ENCODE measurements at regions not wholly inside any gene's neighbourhood (a gene's known extent, or its start where the extent isn't known, plus 50 kb on each side); places are given as distances from the start of the nearest gene placed in this dataset.
"Not testable (repeated sequence)": the region's sequence is repeated elsewhere in the genome, so short reads cannot be mapped to it uniquely, and the experiment has no call there.

- Histone ChIP-seq H3K9me3 (ENCODE audit: insufficient read depth, low read depth, low read length) (no peaks in the 10 kb centered on the region), H3K27me3 (ENCODE audit: insufficient read depth, low read length) (no peaks in the 10 kb centered on the region), H3K4me1 (ENCODE audit: insufficient read depth, low read length) (no peaks in the 10 kb centered on the region), H3K9ac (ENCODE audit: low read length) (no peak overlapping the region), H2AFZ (ENCODE audit: low read depth, low read length) (no peak overlapping the region), H3K36me3 (ENCODE audit: insufficient read depth, low read length) (no peaks in the 10 kb centered on the region), H3K4me2 (ENCODE audit: low read length) (no peak overlapping the region), H3K4me3 (ENCODE audit: insufficient read depth, low read depth, low read length) (no peak overlapping the region), H4K20me1 (ENCODE audit: insufficient read depth, low read length) (no peaks in the 10 kb centered on the region), H3K79me2 (ENCODE audit: insufficient read depth, low read length) (no peaks in the 10 kb centered on the region), H3K27ac (ENCODE audit: low read depth, low read length) (no peak overlapping the region)
- Mint-ChIP-seq H3K27me3 (ENCODE audit: low read depth, unreplicated experiment) (peaks cover 1% of the 10 kb centered on the region), H3K27ac (ENCODE audit: unreplicated experiment) (no peak overlapping the region), H3K36me3 (ENCODE audit: low read depth, unreplicated experiment) (no peaks in the 10 kb centered on the region), H3K4me3 (ENCODE audit: unreplicated experiment) (no peak overlapping the region), H3K4me1 (ENCODE audit: low read depth, unreplicated experiment) (peaks cover 5% of the 10 kb centered on the region), H3K9me3 (ENCODE audit: unreplicated experiment) (no peaks in the 10 kb centered on the region)
- TF ChIP-seq EZH2 (IDR thresholded peaks at IDR 0.05; ENCODE audit: insufficient read depth, low read length), result no peak
- TF ChIP-seq, protein P1, sequence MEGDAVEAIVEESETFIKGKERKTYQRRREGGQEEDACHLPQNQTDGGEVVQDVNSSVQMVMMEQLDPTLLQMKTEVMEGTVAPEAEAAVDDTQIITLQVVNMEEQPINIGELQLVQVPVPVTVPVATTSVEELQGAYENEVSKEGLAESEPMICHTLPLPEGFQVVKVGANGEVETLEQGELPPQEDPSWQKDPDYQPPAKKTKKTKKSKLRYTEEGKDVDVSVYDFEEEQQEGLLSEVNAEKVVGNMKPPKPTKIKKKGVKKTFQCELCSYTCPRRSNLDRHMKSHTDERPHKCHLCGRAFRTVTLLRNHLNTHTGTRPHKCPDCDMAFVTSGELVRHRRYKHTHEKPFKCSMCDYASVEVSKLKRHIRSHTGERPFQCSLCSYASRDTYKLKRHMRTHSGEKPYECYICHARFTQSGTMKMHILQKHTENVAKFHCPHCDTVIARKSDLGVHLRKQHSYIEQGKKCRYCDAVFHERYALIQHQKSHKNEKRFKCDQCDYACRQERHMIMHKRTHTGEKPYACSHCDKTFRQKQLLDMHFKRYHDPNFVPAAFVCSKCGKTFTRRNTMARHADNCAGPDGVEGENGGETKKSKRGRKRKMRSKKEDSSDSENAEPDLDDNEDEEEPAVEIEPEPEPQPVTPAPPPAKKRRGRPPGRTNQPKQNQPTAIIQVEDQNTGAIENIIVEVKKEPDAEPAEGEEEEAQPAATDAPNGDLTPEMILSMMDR (IDR thresholded peaks at IDR 0.05; ENCODE audit: insufficient read depth, low read depth, low read length), result no peak
- DNase-seq (ENCODE audit: low read depth) (no peak), FAIRE-seq (no peak)
Measured at GRCh38 chr10:28479425-28479865, 53.5 kb upstream of the WAC start.

GRCh38 chr10:28479927-28480627, 52.8 kb upstream of the WAC start:
- Histone ChIP-seq H3K4me1 (ENCODE audit: insufficient read depth, low read length) (no peaks in the 10 kb centered on the region), H3K79me2 (ENCODE audit: insufficient read depth, low read length) (no peaks in the 10 kb centered on the region), H3K27ac (ENCODE audit: low read depth, low read length) (no peak overlapping the region), H3K36me3 (ENCODE audit: insufficient read depth, low read length) (no peaks in the 10 kb centered on the region), H3K4me2 (ENCODE audit: low read length) (no peak overlapping the region), H3K4me3 (ENCODE audit: insufficient read depth, low read depth, low read length) (no peak overlapping the region), H3K9ac (ENCODE audit: low read length) (no peak overlapping the region), H3K27me3 (ENCODE audit: insufficient read depth, low read length) (no peaks in the 10 kb centered on the region), H3K9me3 (ENCODE audit: insufficient read depth, low read depth, low read length) (no peaks in the 10 kb centered on the region), H4K20me1 (ENCODE audit: insufficient read depth, low read length) (no peaks in the 10 kb centered on the region), H2AFZ (ENCODE audit: low read depth, low read length) (no peak overlapping the region)
- Mint-ChIP-seq H3K36me3 (ENCODE audit: low read depth, unreplicated experiment) (no peaks in the 10 kb centered on the region), H3K27me3 (ENCODE audit: low read depth, unreplicated experiment) (peaks cover 1% of the 10 kb centered on the region), H3K27ac (ENCODE audit: unreplicated experiment) (no peak overlapping the region), H3K4me1 (ENCODE audit: low read depth, unreplicated experiment) (peaks cover 5% of the 10 kb centered on the region), H3K4me3 (ENCODE audit: unreplicated experiment) (no peak overlapping the region), H3K9me3 (ENCODE audit: unreplicated experiment) (no peaks in the 10 kb centered on the region)
- no peak for TF ChIP-seq EZH2 (IDR thresholded peaks at IDR 0.05; ENCODE audit: insufficient read depth, low read length)
- TF ChIP-seq, protein P1 (IDR thresholded peaks at IDR 0.05; ENCODE audit: insufficient read depth, low read depth, low read length), result no peak
- FAIRE-seq (no peak), DNase-seq (ENCODE audit: low read depth) (no peak)

DNA sequence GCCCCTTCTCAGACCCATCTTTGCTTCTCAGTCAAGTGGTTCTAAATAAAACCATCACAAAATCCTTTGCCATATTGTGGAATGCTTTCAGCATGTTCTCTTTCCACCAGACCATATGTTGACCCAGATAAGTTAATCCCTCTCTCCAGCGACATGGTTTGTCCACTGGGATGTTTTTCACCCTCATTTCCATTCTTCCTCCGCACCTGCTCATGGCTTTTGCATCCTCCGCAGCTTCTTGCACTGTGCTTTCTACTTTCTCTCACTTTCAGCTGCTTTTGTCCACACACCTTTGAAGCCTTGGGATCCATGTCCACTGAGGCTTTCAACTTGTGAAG, 52.3 kb upstream of the WAC start:
- no peaks in the 10 kb centered on the region for H3K79me2 ChIP-seq (ENCODE audit: insufficient read depth, low read length)
- no peaks in the 10 kb centered on the region for H3K9me3 ChIP-seq (ENCODE audit: insufficient read depth, low read depth, low read length)
- no peaks in the 10 kb centered on the region for H3K36me3 Mint-ChIP-seq (ENCODE audit: low read depth, unreplicated experiment)
- H3K4me3 ChIP-seq (ENCODE audit: insufficient read depth, low read depth, low read length), result no peak overlapping the region
- no peak overlapping the region for H2AFZ ChIP-seq (ENCODE audit: low read depth, low read length)
- no peak overlapping the region for H3K4me3 Mint-ChIP-seq (ENCODE audit: unreplicated experiment)
- TF ChIP-seq EZH2 (IDR thresholded peaks at IDR 0.05; ENCODE audit: insufficient read depth, low read length), result no peak
- TF ChIP-seq, protein P1 (IDR thresholded peaks at IDR 0.05; ENCODE audit: insufficient read depth, low read depth, low read length), result no peak
- H3K27me3 ChIP-seq (ENCODE audit: insufficient read depth, low read length), result no peaks in the 10 kb centered on the region
- H3K4me2 ChIP-seq (ENCODE audit: low read length), result no peak overlapping the region
- H3K4me1 ChIP-seq (ENCODE audit: insufficient read depth, low read length), result no peaks in the 10 kb centered on the region
- H3K27me3 Mint-ChIP-seq (ENCODE audit: low read depth, unreplicated experiment), result peaks cover 1% of the 10 kb centered on the region
- no peaks in the 10 kb centered on the region for H3K9me3 Mint-ChIP-seq (ENCODE audit: unreplicated experiment)
- no peak for FAIRE-seq
- DNase-seq (ENCODE audit: low read depth), result no peak
- no peak overlapping the region for H3K27ac ChIP-seq (ENCODE audit: low read depth, low read length)
- H4K20me1 ChIP-seq (ENCODE audit: insufficient read depth, low read length), result no peaks in the 10 kb centered on the region
- no peak overlapping the region for H3K9ac ChIP-seq (ENCODE audit: low read length)
- H3K36me3 ChIP-seq (ENCODE audit: insufficient read depth, low read length), result no peaks in the 10 kb centered on the region
- peaks cover 5% of the 10 kb centered on the region for H3K4me1 Mint-ChIP-seq (ENCODE audit: low read depth, unreplicated experiment)
- no peak overlapping the region for H3K27ac Mint-ChIP-seq (ENCODE audit: unreplicated experiment)

DNA sequence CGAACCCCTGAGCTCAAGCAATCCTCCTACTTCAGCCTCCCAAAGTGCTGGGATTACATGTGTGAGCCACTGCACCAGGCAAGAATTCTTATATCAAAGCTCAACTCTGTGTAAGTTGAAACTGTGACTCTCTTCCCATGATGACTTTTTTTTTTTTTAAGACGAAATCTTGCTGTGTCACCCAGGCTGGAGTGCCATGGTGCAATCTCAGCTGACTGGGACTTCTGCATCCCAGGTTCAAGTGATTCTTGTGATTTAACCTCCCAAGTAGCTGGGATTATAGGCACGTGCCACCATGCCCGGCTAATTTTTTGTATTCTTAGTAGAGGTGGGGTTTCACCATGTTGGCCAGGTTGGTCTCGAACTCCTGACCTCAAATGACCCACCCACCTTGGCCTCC, 51.6 kb upstream of the WAC start:
- H3K27me3 Mint-ChIP-seq (ENCODE audit: low read depth, unreplicated experiment); H3K4me3 ChIP-seq (ENCODE audit: insufficient read depth, low read depth, low read length); H3K36me3 Mint-ChIP-seq (ENCODE audit: low read depth, unreplicated experiment); H3K36me3 ChIP-seq (ENCODE audit: insufficient read depth, low read length); H4K20me1 ChIP-seq (ENCODE audit: insufficient read depth, low read length); H3K4me3 Mint-ChIP-seq (ENCODE audit: unreplicated experiment); H3K79me2 ChIP-seq (ENCODE audit: insufficient read depth, low read length); H3K9me3 Mint-ChIP-seq (ENCODE audit: unreplicated experiment); H3K4me1 ChIP-seq (ENCODE audit: insufficient read depth, low read length); FAIRE-seq; H3K9ac ChIP-seq (ENCODE audit: low read length); H2AFZ ChIP-seq (ENCODE audit: low read depth, low read length); H3K27me3 ChIP-seq (ENCODE audit: insufficient read depth, low read length); H3K9me3 ChIP-seq (ENCODE audit: insufficient read depth, low read depth, low read length); H3K27ac ChIP-seq (ENCODE audit: low read depth, low read length); H3K4me1 Mint-ChIP-seq (ENCODE audit: low read depth, unreplicated experiment); DNase-seq (ENCODE audit: low read depth); H3K4me2 ChIP-seq (ENCODE audit: low read length); H3K27ac Mint-ChIP-seq (ENCODE audit: unreplicated experiment): not testable (repeated sequence)
